ENCODE measurements at regions not wholly inside any gene's neighbourhood (a gene's known extent, or its start where the extent isn't known, plus 50 kb on each side); places are given as distances from the start of the nearest gene placed in this dataset.
"Not testable (repeated sequence)": the region's sequence is repeated elsewhere in the genome, so short reads cannot be mapped to it uniquely, and the experiment has no call there.

GRCh38 chr3:83251490-83251889, 1490.0 kb upstream of the GBE1 start:
- Histone ChIP-seq H3K27ac (ENCODE audit: low read length) (no peak overlapping the region), H3K27me3 (ENCODE audit: control insufficient read depth, insufficient read depth) (no peaks in the 10 kb centered on the region), H3K4me3 (ENCODE audit: low read length) (no peak overlapping the region), H3K9me3 (ENCODE audit: control insufficient read depth, low read length) (no peaks in the 10 kb centered on the region), H3K4me1 (ENCODE audit: control insufficient read depth, insufficient read depth, low read length) (no peaks in the 10 kb centered on the region)
- 95% methylated on average over 5 of the region's 5 CpGs for WGBS
- intact Hi-C loops (cut with DNase I): no loop called here
- ATAC-seq (no peak), DNase-seq (no peak)

DNA sequence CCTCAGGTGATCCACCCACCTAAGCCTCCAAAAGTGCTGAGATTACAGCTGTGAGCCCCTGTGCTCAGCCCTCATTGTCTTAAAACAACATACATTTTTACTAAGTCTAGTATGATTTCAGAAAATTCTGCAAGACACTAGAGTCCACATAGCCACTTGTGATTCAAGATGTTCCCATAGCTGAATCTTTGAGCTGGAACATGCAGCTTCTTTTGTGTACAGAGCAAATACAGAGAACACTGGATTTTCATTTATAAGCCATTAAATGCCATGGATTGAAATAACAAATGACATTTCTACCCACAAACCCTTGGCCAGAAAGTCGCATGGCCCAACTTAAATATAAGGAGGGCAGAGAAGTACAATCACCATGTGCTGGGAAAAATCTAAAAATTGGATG, 1489.2 kb upstream of the GBE1 start:
- intact Hi-C loops (cut with DNase I): no loop called here
- DNase-seq (no peak), ATAC-seq (no peak)
- no peaks in the 10 kb centered on the region for H3K4me1 ChIP-seq (ENCODE audit: control insufficient read depth, insufficient read depth, low read length)
- 89% methylated on average over 1 of the region's 1 CpG for WGBS
- H3K9me3 ChIP-seq (ENCODE audit: control insufficient read depth, low read length): no peaks in the 10 kb centered on the region
- no peaks in the 10 kb centered on the region for H3K27me3 ChIP-seq (ENCODE audit: control insufficient read depth, insufficient read depth)
- H3K27ac ChIP-seq (ENCODE audit: low read length): no peak overlapping the region
- no peak overlapping the region for H3K4me3 ChIP-seq (ENCODE audit: low read length)

DNA sequence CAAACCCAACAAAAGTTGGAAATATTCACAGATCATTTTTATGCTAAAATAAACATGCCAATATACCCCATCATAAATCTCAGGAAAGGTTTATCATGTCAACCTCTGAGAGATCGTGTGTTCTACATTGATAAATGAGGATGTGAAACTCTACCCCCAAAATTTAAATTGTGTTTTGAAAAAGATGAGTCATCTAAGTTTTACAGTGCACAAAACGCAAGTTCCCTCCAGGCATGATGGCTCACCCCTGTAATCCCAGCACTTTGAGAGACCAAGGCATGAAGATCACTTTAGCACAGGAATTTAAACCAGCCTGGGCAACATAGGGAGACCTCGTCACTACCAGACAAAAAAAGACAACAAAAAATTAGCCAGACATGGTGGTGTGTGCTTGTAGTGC, 1487.0 kb upstream of the GBE1 start:
- no peak overlapping the region for H3K4me3 ChIP-seq (ENCODE audit: low read length)
- intact Hi-C loops (cut with DNase I): no loop called here
- H3K4me1 ChIP-seq (ENCODE audit: control insufficient read depth, insufficient read depth, low read length): no peaks in the 10 kb centered on the region
- H3K9me3 ChIP-seq (ENCODE audit: control insufficient read depth, low read length): no peaks in the 10 kb centered on the region
- no peaks in the 10 kb centered on the region for H3K27me3 ChIP-seq (ENCODE audit: control insufficient read depth, insufficient read depth)
- H3K27ac ChIP-seq (ENCODE audit: low read length): no peak overlapping the region
- DNase-seq (no peak), ATAC-seq (no peak)
- 59% methylated on average over 3 of the region's 3 CpGs for WGBS

DNA sequence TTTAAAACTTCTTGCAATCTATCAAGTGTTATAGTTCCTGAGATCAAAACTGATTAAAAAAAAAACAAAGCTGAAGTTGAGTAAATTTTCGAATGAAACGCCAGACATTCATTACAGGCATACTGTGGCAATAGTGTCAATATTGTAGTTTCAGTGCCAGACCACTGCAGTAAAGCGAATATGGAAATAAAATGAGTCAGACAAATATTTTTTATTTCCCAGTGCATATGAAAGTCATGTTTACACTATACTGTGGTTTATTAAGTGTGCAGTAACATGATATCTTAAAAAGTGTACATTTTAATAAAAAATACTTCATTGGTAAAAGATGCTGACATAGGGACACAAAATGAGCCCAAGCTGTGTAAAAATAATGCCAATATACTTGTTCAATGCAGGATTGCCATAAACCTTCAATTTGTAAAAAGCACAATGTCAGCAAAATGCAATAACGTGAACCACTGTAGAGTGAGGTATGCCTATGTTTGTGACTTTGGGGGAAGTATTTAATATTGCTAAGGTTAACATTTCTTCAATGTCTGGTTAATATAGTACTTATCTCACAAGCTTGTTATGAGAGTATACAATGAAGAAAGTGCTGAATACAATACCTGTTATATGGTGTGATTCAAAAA, 1473.9 kb upstream of the GBE1 start:
- H3K27me3 ChIP-seq (ENCODE audit: control insufficient read depth, insufficient read depth): no peaks in the 10 kb centered on the region
- H3K4me1 ChIP-seq (ENCODE audit: control insufficient read depth, insufficient read depth, low read length): no peaks in the 10 kb centered on the region
- DNase-seq (no peak), ATAC-seq (no peak)
- no peaks in the 10 kb centered on the region for H3K9me3 ChIP-seq (ENCODE audit: control insufficient read depth, low read length)
- WGBS: 83% methylated on average over 4 of the region's 4 CpGs
- intact Hi-C loops (cut with DNase I): no loop called here
- no peak overlapping the region for H3K27ac ChIP-seq (ENCODE audit: low read length)
- H3K4me3 ChIP-seq (ENCODE audit: low read length): no peak overlapping the region

GRCh38 chr3:83233715-83234114, 1472.3 kb upstream of the GBE1 start:
- Histone ChIP-seq H3K27ac (ENCODE audit: low read length) (no peak overlapping the region), H3K27me3 (ENCODE audit: control insufficient read depth, insufficient read depth) (no peaks in the 10 kb centered on the region), H3K4me1 (ENCODE audit: control insufficient read depth, insufficient read depth, low read length) (no peaks in the 10 kb centered on the region), H3K9me3 (ENCODE audit: control insufficient read depth, low read length) (no peaks in the 10 kb centered on the region), H3K4me3 (ENCODE audit: low read length) (no peak overlapping the region)
- ATAC-seq: no peak
- intact Hi-C loops (cut with DNase I): no loop called here
- no peak for DNase-seq
- 75% methylated on average over 6 of the region's 6 CpGs for WGBS

- H3K9me3 ChIP-seq (ENCODE audit: control insufficient read depth, low read length): no peaks in the 10 kb centered on the region
- ATAC-seq: no peak
- intact Hi-C loops (cut with DNase I): no loop called here
- no peaks in the 10 kb centered on the region for H3K27me3 ChIP-seq (ENCODE audit: control insufficient read depth, insufficient read depth)
- no peak for DNase-seq
- H3K4me1 ChIP-seq (ENCODE audit: control insufficient read depth, insufficient read depth, low read length): no peaks in the 10 kb centered on the region
- 59% methylated on average over 3 of the region's 3 CpGs for WGBS
- H3K27ac ChIP-seq (ENCODE audit: low read length): no peak overlapping the region
- H3K4me3 ChIP-seq (ENCODE audit: low read length): no peak overlapping the region
Measured at GRCh38 chr3:83230841-83231240, 1469.4 kb upstream of the GBE1 start.

GRCh38 chr3:83230376-83230775, 1468.9 kb upstream of the GBE1 start:
- Histone ChIP-seq H3K4me1 (ENCODE audit: control insufficient read depth, insufficient read depth, low read length) (no peaks in the 10 kb centered on the region), H3K27ac (ENCODE audit: low read length) (no peak overlapping the region), H3K27me3 (ENCODE audit: control insufficient read depth, insufficient read depth) (no peaks in the 10 kb centered on the region), H3K9me3 (ENCODE audit: control insufficient read depth, low read length) (no peaks in the 10 kb centered on the region), H3K4me3 (ENCODE audit: low read length) (no peak overlapping the region)
- intact Hi-C loops (cut with DNase I): no loop called here
- ATAC-seq (no peak), DNase-seq (no peak)
- 75% methylated on average over 1 of the region's 1 CpG for whole genome bisulfite sequencing

- 89% methylated on average over 3 of the region's 3 CpGs for WGBS
- H3K27me3 ChIP-seq (ENCODE audit: control insufficient read depth, insufficient read depth): no peaks in the 10 kb centered on the region
- ATAC-seq: no peak
- intact Hi-C loops (cut with DNase I): no loop called here
- no peak overlapping the region for H3K4me3 ChIP-seq (ENCODE audit: low read length)
- DNase-seq: no peak
- H3K27ac ChIP-seq (ENCODE audit: low read length): no peak overlapping the region
- no peaks in the 10 kb centered on the region for H3K9me3 ChIP-seq (ENCODE audit: control insufficient read depth, low read length)
- H3K4me1 ChIP-seq (ENCODE audit: control insufficient read depth, insufficient read depth, low read length): no peaks in the 10 kb centered on the region
Measured at GRCh38 chr3:83226751-83227150, 1465.3 kb upstream of the GBE1 start.

DNA sequence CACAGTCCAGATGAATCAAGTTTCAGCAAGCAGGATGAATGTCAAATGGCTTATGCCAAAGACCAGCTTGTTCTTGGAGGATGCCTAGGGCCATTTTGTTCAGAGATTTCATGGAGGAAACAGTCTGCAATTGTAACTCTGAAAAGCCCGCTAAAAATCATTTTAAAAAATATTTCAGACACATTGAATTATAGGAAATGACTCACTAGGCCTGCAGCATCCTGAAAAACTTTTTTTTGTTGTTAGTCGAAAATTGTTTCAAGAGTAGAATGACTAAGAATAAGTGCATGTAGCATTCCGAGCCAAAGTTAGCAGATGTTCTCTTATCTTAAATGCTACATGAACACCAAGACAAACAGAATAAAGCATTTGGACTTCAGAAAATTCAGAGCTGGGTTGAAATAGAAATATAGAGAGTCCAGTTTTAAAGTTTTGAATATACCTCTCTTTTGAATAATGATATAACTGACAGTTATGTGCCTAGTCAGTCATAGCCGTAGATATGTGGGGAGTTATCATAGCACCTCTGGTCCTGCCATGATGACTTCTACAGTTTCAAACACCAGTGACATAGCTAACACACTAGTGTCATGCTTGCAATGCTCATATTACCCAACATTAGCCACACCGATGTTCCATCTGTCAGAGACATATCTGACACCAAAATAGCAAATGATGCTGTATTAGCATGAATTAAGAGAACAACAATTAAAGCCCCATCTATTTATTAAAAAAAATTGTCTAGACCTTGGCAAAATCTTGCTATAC, 1462.8 kb upstream of the GBE1 start:
- 45% methylated on average over 5 of the region's 5 CpGs for WGBS

DNA sequence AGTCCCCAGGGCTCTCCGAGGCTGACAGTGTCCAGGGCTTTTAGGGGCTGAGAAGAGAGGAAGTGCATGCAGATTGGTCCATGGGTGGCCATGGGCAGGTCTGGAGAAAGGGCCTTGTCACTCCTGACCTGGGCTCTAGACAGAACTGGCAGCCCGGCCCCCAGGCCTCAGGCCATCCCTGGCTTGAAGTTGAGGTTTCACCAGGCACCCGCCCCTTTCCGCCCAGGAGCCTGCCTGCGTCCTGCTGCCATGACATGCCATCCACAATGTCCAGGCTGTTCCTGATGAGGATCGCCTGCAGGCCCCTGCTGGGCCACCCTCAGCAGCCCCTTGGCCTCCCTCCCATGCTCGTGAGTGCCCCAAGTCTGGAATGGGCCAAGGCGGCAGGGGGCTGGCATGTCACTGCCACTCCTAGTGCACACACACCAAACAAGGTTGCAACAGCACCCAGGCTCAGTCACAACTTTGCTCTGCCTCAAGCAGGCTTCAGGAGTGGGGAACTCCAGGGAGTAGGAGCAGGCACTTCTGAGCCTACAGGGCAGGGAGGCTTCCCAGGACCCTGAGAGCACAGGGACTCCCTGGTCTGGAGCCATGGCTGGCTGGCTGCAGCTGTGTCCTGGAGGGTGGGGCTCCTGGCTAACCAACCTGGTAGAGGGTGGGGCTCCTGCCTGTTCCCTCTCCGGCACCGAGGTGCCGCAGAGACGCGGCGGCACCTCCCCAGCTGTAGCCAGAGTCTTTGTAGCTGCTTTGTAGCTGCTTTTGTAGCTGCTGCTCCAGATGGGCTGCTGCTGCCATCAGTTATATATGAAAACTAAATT, 1457.1 kb upstream of the GBE1 start:
- no peaks in the 10 kb centered on the region for H3K9me3 ChIP-seq (ENCODE audit: control insufficient read depth, low read length)
- H3K4me3 ChIP-seq (ENCODE audit: low read length): no peak overlapping the region
- intact Hi-C loops (cut with DNase I): no loop called here
- ATAC-seq (peak in 1 of 2 donors; percentile 24), DNase-seq (peak in 1 of 3 donors; percentile 21)
- no peak overlapping the region for H3K27ac ChIP-seq (ENCODE audit: low read length)
- H3K27me3 ChIP-seq (ENCODE audit: control insufficient read depth, insufficient read depth): no peaks in the 10 kb centered on the region
- no peaks in the 10 kb centered on the region for H3K4me1 ChIP-seq (ENCODE audit: control insufficient read depth, insufficient read depth, low read length)
- 90% methylated on average over 14 of the region's 14 CpGs for WGBS

More for the DNA sequence above, 1462.8 kb upstream of the GBE1 start:
- H3K27me3 ChIP-seq (ENCODE audit: control insufficient read depth, insufficient read depth): no peaks in the 10 kb centered on the region
- intact Hi-C loops (cut with DNase I): no loop called here
- no peaks in the 10 kb centered on the region for H3K4me1 ChIP-seq (ENCODE audit: control insufficient read depth, insufficient read depth, low read length)
- DNase-seq (no peak), ATAC-seq (no peak)
- H3K27ac ChIP-seq (ENCODE audit: low read length): no peak overlapping the region
- H3K9me3 ChIP-seq (ENCODE audit: control insufficient read depth, low read length): no peaks in the 10 kb centered on the region
- no peak overlapping the region for H3K4me3 ChIP-seq (ENCODE audit: low read length)

- 94% methylated on average over 41 of the region's 41 CpGs for WGBS
- intact Hi-C loops (cut with DNase I): not testable (repeated sequence)
Measured at GRCh38 chr3:83217595-83218118, 1456.2 kb upstream of the GBE1 start.

More at GRCh38 chr3:83217595-83218118, 1456.2 kb upstream of the GBE1 start:
- peak in 2 of 3 donors; percentile 30 to 47 for DNase-seq
- not testable (repeated sequence) for H3K4me1 ChIP-seq (ENCODE audit: control insufficient read depth, insufficient read depth, low read length); H3K27ac ChIP-seq (ENCODE audit: low read length); H3K27me3 ChIP-seq (ENCODE audit: control insufficient read depth, insufficient read depth); H3K4me3 ChIP-seq (ENCODE audit: low read length); ATAC-seq; H3K9me3 ChIP-seq (ENCODE audit: control insufficient read depth, low read length)

Measured in right cardiac atrium (tissue), 5 donors.